ENCODE measurements at regions not wholly inside any gene's neighbourhood (a gene's known extent, or its start where the extent isn't known, plus 50 kb on each side); places are given as distances from the start of the nearest gene placed in this dataset.
"Not testable (repeated sequence)": the region's sequence is repeated elsewhere in the genome, so short reads cannot be mapped to it uniquely, and the experiment has no call there.

- no peak overlapping the region for H3K9ac ChIP-seq (ENCODE audit: low read depth, low read length)
- no peak overlapping the region for H3K4me3 ChIP-seq (ENCODE audit: low read length)
- no peaks in the 10 kb centered on the region for H3K4me1 ChIP-seq (ENCODE audit: control insufficient read depth, insufficient read depth, low read length)
- H3K36me3 ChIP-seq (ENCODE audit: insufficient read depth, low read length) = no peaks in the 10 kb centered on the region
- H3K9me3 ChIP-seq (replicated peaks; ENCODE audit: low read length) = no peaks in the 10 kb centered on the region
- no peak overlapping the region for H3K4me2 ChIP-seq (ENCODE audit: low read length)
- H3K27me3 ChIP-seq (ENCODE audit: control insufficient read depth, insufficient read depth, low read length) = peaks cover 10% of the 10 kb centered on the region
Measured at GRCh38 chr10:62498271-62498670, 124.1 kb downstream of the ZNF365 start.

DNA sequence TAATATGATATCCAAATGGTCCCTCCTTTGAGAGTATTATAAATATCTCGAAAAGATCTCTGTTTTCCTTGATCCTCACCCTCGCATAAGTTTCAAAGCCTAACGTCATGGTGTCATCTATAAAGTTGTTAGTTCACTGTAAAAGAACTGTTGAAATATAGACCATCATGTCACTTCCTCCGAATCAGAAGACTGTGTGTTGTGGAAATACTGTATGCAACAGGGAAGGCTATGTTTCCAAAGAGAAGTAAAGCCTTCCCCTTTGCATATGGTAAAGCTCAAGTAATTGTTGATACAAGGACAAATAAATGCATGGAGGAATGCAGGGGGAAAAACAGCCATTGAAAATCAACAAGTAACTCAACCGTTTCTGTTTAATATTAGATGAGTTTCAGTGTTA is 125.9 kb downstream of the ZNF365 start:
- not testable (repeated sequence) for H3K9me3 ChIP-seq (replicated peaks; ENCODE audit: low read length); H3K36me3 ChIP-seq (ENCODE audit: insufficient read depth, low read length); H3K4me2 ChIP-seq (ENCODE audit: low read length); H3K4me3 ChIP-seq (ENCODE audit: low read length); H3K9ac ChIP-seq (ENCODE audit: low read depth, low read length); H3K4me1 ChIP-seq (ENCODE audit: control insufficient read depth, insufficient read depth, low read length); H3K27me3 ChIP-seq (ENCODE audit: control insufficient read depth, insufficient read depth, low read length)

- H3K4me1 ChIP-seq (ENCODE audit: control insufficient read depth, insufficient read depth, low read length) = no peaks in the 10 kb centered on the region
- no peak overlapping the region for H3K4me2 ChIP-seq (ENCODE audit: low read length)
Measured at GRCh38 chr10:62501547-62501946, 127.4 kb downstream of the ZNF365 start.

DNA sequence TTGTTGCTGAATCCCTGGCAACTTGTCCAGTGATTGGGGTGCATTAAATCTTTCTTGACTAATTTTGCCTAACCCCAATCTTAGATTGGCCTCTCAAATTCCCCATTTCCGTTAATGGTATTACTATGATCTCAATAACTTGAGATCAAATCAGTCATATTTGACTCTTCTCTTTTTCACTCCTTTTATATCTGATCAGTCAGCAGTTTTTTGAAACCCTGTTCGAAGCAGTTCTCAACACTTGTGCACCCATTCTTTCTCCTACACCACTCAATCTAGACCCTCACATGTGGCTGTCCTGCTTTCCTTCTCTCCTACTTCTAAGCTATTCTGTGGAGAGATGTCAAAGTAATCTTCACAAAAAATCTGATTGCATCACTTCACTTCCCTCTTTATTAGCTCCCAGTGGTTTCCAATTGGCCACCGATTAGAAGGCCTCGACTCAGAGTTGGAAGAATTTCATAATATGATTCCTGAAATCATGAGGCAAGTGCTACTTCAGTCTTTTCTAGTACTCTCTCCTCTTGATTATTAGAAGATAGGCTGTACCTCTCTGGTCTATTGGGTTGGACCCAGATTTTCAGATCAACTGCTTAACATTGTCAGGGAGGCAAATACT is 128.9 kb downstream of the ZNF365 start:
- Histone ChIP-seq H3K4me3 (ENCODE audit: low read length) (no peak overlapping the region), H3K27me3 (ENCODE audit: control insufficient read depth, insufficient read depth, low read length) (no peaks in the 10 kb centered on the region), H3K4me1 (ENCODE audit: control insufficient read depth, insufficient read depth, low read length) (no peaks in the 10 kb centered on the region), H3K4me2 (ENCODE audit: low read length) (no peak overlapping the region), H3K9ac (ENCODE audit: low read depth, low read length) (no peak overlapping the region), H3K9me3 (replicated peaks; ENCODE audit: low read length) (no peaks in the 10 kb centered on the region), H3K36me3 (ENCODE audit: insufficient read depth, low read length) (no peaks in the 10 kb centered on the region)

More at GRCh38 chr10:62501547-62501946, 127.4 kb downstream of the ZNF365 start:
- H3K4me3 ChIP-seq (ENCODE audit: low read length) = no peak overlapping the region
- H3K27me3 ChIP-seq (ENCODE audit: control insufficient read depth, insufficient read depth, low read length) = peaks cover 10% of the 10 kb centered on the region
- no peaks in the 10 kb centered on the region for H3K9me3 ChIP-seq (replicated peaks; ENCODE audit: low read length)
- no peak overlapping the region for H3K9ac ChIP-seq (ENCODE audit: low read depth, low read length)
- no peaks in the 10 kb centered on the region for H3K36me3 ChIP-seq (ENCODE audit: insufficient read depth, low read length)

DNA sequence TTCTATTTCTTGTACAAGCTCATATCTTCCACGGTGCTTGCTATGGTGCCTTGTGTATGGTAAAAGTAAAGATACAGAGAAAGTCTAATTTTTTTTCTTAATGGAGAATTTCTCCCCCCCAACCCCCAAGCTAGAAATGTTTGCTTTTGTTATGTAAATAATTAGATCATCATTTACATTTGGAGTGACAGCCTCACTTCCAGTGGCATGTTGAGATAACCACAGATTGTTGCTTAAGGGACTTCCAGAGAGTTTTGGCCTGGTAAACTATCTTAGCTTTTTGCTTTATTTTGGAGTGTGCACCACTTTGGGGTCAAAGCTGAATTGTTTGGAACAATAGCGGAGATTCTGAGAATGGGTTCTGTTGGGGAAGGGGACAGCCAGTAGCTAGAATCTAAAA is 129.7 kb downstream of the ZNF365 start:
- H3K9me3 ChIP-seq (replicated peaks; ENCODE audit: low read length) = no peaks in the 10 kb centered on the region
- H3K36me3 ChIP-seq (ENCODE audit: insufficient read depth, low read length) = no peaks in the 10 kb centered on the region
- no peak overlapping the region for H3K4me3 ChIP-seq (ENCODE audit: low read length)
- H3K4me1 ChIP-seq (ENCODE audit: control insufficient read depth, insufficient read depth, low read length) = no peaks in the 10 kb centered on the region
- no peaks in the 10 kb centered on the region for H3K27me3 ChIP-seq (ENCODE audit: control insufficient read depth, insufficient read depth, low read length)
- H3K9ac ChIP-seq (ENCODE audit: low read depth, low read length) = no peak overlapping the region
- no peak overlapping the region for H3K4me2 ChIP-seq (ENCODE audit: low read length)

DNA sequence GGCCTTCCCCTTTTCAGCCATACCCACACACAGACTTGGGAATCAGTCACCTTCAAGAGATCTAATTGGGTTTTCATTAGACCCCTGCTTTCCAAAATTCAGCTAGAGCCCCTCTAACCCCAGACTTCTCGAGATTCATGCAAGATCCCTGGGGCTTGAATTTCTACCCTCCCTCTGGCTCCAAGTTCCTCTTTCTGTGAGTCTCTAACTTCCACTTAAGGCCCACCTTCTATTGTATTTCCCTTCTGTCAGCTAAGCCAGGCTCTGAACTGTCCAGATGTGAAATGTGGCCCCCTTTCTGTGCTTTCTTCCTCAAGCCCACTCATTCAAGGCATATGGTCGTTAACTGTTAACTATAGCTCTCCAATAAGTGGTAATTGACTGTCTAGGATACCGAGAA is 132.2 kb downstream of the ZNF365 start:
- H3K27me3 ChIP-seq (ENCODE audit: control insufficient read depth, insufficient read depth, low read length) = no peaks in the 10 kb centered on the region
- no peaks in the 10 kb centered on the region for H3K9me3 ChIP-seq (replicated peaks; ENCODE audit: low read length)
- no peaks in the 10 kb centered on the region for H3K4me1 ChIP-seq (ENCODE audit: control insufficient read depth, insufficient read depth, low read length)
- no peak overlapping the region for H3K4me3 ChIP-seq (ENCODE audit: low read length)
- no peaks in the 10 kb centered on the region for H3K36me3 ChIP-seq (ENCODE audit: insufficient read depth, low read length)
- no peak overlapping the region for H3K4me2 ChIP-seq (ENCODE audit: low read length)
- H3K9ac ChIP-seq (ENCODE audit: low read depth, low read length) = no peak overlapping the region

GRCh38 chr10:62511238-62511637 is 137.1 kb downstream of the ZNF365 start:
- H3K9me3 ChIP-seq (replicated peaks; ENCODE audit: low read length) = no peaks in the 10 kb centered on the region
- H3K4me2 ChIP-seq (ENCODE audit: low read length) = no peak overlapping the region
- no peaks in the 10 kb centered on the region for H3K36me3 ChIP-seq (ENCODE audit: insufficient read depth, low read length)
- H3K9ac ChIP-seq (ENCODE audit: low read depth, low read length) = no peak overlapping the region
- H3K4me3 ChIP-seq (ENCODE audit: low read length) = no peak overlapping the region
- no peaks in the 10 kb centered on the region for H3K27me3 ChIP-seq (ENCODE audit: control insufficient read depth, insufficient read depth, low read length)
- no peaks in the 10 kb centered on the region for H3K4me1 ChIP-seq (ENCODE audit: control insufficient read depth, insufficient read depth, low read length)

- Histone ChIP-seq H3K4me3 (ENCODE audit: low read length) (no peak overlapping the region), H3K36me3 (ENCODE audit: insufficient read depth, low read length) (no peaks in the 10 kb centered on the region), H3K9me3 (replicated peaks; ENCODE audit: low read length) (no peaks in the 10 kb centered on the region), H3K9ac (ENCODE audit: low read depth, low read length) (no peak overlapping the region), H3K4me1 (ENCODE audit: control insufficient read depth, insufficient read depth, low read length) (no peaks in the 10 kb centered on the region), H3K27me3 (ENCODE audit: control insufficient read depth, insufficient read depth, low read length) (no peaks in the 10 kb centered on the region), H3K4me2 (ENCODE audit: low read length) (no peak overlapping the region)
Measured at GRCh38 chr10:62511656-62512055, 137.5 kb downstream of the ZNF365 start.

- Histone ChIP-seq H3K9ac (ENCODE audit: low read depth, low read length) (no peak overlapping the region), H3K36me3 (ENCODE audit: insufficient read depth, low read length) (no peaks in the 10 kb centered on the region), H3K4me2 (ENCODE audit: low read length) (no peak overlapping the region), H3K27me3 (ENCODE audit: control insufficient read depth, insufficient read depth, low read length) (no peaks in the 10 kb centered on the region), H3K4me3 (ENCODE audit: low read length) (no peak overlapping the region), H3K9me3 (replicated peaks; ENCODE audit: low read length) (no peaks in the 10 kb centered on the region), H3K4me1 (ENCODE audit: control insufficient read depth, insufficient read depth, low read length) (no peaks in the 10 kb centered on the region)
Measured at GRCh38 chr10:62512732-62513475, 138.7 kb downstream of the ZNF365 start.

- H3K4me3 ChIP-seq (ENCODE audit: low read length) = no peak overlapping the region
- no peak overlapping the region for H3K4me2 ChIP-seq (ENCODE audit: low read length)
- no peaks in the 10 kb centered on the region for H3K4me1 ChIP-seq (ENCODE audit: control insufficient read depth, insufficient read depth, low read length)
- no peaks in the 10 kb centered on the region for H3K27me3 ChIP-seq (ENCODE audit: control insufficient read depth, insufficient read depth, low read length)
- no peaks in the 10 kb centered on the region for H3K9me3 ChIP-seq (replicated peaks; ENCODE audit: low read length)
- H3K36me3 ChIP-seq (ENCODE audit: insufficient read depth, low read length) = no peaks in the 10 kb centered on the region
- no peak overlapping the region for H3K9ac ChIP-seq (ENCODE audit: low read depth, low read length)
Measured at GRCh38 chr10:62514079-62514693, 140.0 kb downstream of the ZNF365 start.

DNA sequence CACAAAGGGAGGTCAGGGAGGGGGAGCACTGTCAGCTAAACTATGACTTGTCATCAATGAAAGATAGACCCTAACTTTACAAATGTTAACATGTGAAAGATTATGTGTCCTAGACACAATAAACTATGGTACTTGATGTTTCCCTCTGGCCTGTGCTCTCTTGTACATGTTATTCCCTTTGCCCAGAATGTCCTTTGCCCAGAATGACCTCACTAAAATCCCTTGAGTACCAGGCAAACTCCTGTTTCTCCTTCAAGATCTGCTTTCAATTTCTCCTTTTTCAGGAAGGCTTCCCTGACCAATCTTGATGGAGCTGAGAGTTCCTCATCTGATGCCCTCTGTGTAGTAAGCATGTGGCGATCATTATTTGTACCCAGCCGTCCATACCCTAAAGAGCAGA is 143.1 kb downstream of the ZNF365 start:
- no peaks in the 10 kb centered on the region for H3K36me3 ChIP-seq (ENCODE audit: insufficient read depth, low read length)
- H3K4me3 ChIP-seq (ENCODE audit: low read length) = no peak overlapping the region
- H3K9me3 ChIP-seq (replicated peaks; ENCODE audit: low read length) = no peaks in the 10 kb centered on the region
- H3K4me1 ChIP-seq (ENCODE audit: control insufficient read depth, insufficient read depth, low read length) = no peaks in the 10 kb centered on the region
- H3K4me2 ChIP-seq (ENCODE audit: low read length) = no peak overlapping the region
- H3K9ac ChIP-seq (ENCODE audit: low read depth, low read length) = no peak overlapping the region
- H3K27me3 ChIP-seq (ENCODE audit: control insufficient read depth, insufficient read depth, low read length) = no peaks in the 10 kb centered on the region

All from skeletal muscle satellite cell (primary cell).